SKM-1 treated with dmso at 0.1 percent for 144 hours (cell line): ENCODE measurements at regions not wholly inside any gene's neighbourhood (a gene's known extent, or its start where the extent isn't known, plus 50 kb on each side); places are given as distances from the start of the nearest gene placed in this dataset.

Source experiments
- DNase-seq: peaks from one replicate; lab custom pipeline; 2025; ENCODE audit not compliant: unreplicated experiment; lab: John Stamatoyannopoulos, UW

GRCh38 chr18:26794230-26795101, 71.0 kb downstream of the AQP4 start:
- no peak for DNase-seq

DNA sequence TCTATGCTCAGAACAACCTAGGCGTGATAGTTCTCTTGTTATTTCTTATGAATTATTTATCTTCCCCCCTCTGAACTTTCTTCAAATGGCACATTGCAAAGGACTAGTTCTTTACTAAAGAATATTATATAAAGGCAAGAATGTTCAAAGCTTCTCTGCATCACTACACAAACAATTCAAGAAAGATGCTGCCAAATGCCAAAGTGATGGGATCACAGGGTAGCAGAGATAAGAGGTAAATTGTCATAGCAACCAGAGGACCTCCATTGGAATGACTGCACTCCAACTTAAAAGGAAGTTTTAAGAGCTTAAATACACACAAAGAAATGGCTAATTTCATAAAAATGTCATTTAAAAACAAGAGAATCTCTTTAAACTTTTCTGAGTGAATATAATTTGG, 72.8 kb downstream of the AQP4 start:
- DNase-seq = no peak

DNA sequence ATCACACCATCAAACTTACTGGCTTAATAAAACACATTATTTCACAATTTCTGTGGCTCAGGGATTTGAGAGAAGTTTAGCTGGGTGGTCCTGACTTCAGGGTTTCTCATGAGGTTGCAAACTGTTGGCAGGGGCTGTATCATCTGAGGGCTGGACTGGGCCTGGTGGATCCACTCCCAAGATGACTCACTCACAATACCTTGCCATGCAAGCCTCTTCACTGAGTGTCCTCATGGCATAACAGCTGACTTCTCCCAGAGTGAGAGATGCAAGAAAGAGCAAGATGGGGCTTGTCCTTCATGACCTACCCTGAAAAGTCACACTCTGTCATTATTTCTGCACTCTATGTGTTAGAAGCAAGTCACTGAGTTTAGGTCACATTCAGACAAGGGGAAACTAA, 73.8 kb downstream of the AQP4 start:
- no peak for DNase-seq

- DNase-seq = no peak
These were observed 80.9 kb downstream of the AQP4 start for GRCh38 chr18:26784599-26784998.

DNA sequence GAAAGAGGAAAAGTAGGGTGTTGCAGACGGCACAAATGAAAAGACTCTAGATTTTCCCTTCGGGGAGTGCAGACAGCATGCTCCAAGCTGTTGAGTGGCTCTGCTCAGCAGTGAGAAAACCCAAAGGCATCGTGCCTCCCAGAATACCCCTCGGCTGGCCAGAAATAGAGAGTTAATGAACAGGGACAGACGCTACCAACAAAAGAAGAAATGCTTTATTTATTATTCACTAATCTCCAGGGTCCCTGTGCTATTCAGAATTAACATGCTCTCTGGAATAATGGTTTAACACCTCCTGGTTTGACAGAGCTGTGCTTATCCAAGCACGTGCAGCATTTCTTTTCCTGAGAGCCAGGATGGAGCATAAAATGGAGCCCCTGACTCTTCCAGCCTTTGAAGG, 82.3 kb downstream of the AQP4 start:
- no peak for DNase-seq

DNA sequence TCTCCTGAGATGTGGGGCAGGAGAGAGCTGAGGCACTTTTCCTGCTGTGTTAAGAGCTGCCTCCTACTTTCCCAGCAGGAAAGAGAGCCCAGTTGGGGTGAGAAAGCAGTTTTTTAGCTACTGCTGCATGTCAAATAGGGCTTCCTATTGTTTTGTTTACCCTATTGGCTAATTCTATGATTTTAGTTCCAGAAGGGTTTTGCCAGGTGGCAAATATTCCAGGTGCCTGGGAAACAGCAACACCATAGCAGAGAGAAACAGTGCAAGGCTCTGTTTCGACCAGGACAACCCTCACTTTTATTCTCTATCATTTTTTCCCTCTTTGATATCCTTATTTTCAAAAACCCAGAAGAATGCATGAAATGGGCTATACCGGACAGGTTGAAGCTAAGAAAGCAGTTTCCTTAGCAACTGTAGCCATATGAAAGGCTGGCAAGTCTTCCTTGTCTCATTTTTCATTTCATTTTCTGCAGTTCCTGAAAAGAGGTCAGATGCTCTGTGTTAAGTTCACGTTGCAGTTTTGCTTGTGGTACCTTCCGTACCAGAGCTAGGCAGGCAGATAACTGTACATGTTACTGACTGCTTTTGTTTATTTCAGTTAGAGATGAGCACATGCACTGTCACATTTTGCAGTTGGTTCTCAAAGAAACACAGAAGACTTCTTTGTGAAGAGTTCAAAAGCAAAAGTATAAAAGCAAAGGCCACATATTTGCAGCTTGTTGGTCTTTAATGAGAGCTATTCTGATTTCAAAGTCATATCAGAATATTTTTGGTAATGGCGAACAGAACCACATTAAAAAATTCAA, 84.8 kb downstream of the AQP4 start:
- DNase-seq = no peak

DNA sequence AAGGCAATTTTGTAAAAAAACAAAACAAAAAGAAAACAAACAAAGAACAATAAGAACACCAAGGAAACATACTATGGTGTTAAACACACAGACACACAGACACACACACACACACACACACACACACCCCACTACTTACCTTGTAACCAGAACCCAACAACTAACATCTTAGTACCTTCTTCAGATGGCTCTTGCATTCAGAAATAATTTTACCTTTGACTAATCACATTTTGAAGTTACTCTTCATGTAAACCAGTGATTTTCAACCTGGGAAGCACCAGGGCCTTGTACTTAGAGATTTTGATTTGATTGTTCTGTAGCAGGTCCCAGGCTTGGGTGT, 87.5 kb downstream of the AQP4 start:
- DNase-seq = no peak

DNA sequence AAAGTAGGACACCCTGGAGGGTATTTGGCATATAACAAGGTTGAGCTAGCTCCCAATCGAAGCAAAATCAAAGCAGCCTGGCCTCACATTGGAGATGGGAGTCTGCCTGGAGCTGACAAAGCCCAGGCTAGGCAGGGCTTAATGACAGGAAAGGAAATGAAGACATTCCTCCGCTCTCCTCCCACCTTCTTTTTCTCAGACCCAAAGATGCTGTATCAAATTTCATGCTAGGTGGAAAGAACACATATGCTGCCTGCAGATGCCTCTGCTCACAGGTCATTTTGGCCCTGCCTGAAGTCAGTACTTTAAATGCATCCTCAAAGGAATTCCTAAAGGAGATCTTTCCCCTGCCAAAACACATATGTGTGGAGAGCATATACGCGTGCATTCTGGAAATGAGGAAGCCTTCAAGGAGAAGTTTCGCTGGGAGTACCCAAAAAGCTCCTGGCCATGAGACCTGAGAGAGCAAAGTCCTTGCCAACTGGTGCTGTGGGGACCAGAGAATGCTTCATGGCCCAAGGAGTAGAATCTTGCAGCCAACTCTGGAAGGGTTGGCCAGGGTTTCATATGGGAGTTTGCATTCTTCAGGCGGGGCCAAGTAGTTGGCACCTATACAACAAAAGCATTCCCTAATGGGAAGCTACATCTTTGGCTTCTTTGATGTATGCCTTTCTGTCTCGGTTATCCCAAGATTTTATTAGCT, 88.0 kb downstream of the AQP4 start:
- DNase-seq = no peak

GRCh38 chr18:26772691-26773090, 92.8 kb downstream of the AQP4 start:
- no peak for DNase-seq

GRCh38 chr18:26771524-26771923, 94.0 kb downstream of the AQP4 start:
- no peak for DNase-seq

- no peak for DNase-seq
These were observed 97.1 kb downstream of the AQP4 start for GRCh38 chr18:26768385-26768784.

DNA sequence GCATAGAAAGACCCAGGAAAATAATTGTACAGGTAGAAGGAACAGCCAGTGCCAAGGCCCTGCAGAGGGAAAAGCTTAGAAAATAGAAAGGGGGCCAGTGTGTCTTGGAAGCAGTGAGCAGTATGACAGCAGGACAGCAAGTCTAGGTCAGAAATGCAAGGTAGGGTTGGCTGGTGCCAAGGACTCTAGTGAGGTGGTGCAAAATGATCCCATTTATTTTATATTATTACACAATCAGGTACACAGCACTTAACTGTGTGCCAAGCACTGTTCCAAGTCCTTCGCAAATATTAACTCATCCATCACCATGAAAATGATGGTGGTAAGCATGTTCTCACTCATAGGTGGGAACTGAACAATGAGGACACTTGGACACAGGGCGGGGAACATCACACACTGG, 100.0 kb downstream of the AQP4 start:
- DNase-seq = no peak

- DNase-seq = no peak
These were observed 100.9 kb downstream of the AQP4 start for GRCh38 chr18:26764586-26764985.

DNA sequence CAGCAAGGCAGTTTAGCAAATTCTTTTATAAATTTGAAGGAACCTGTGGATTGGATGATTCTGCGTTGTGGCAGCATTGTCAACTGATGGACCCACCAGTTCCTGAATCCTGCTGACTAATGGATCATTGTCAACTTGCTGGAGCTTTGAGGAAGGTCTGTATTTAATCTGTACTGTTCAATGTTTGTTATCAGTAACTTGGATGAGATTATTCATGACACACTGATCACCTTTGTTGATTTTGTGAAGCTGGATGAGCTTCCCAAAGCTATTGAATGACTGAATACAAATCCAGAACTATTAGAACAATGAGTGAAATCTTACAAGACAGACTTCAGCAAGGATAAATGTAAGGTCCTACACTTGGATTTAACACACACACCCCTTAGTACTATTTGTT, 101.3 kb downstream of the AQP4 start:
- DNase-seq = no peak

- DNase-seq = no peak
These were observed 101.9 kb downstream of the AQP4 start for GRCh38 chr18:26763446-26764110.

GRCh38 chr18:26757263-26758019, 108.1 kb downstream of the AQP4 start:
- DNase-seq = no peak

GRCh38 chr18:26756556-26756955, 109.0 kb downstream of the AQP4 start:
- no peak for DNase-seq

- no peak for DNase-seq
These were observed 118.6 kb downstream of the AQP4 start for GRCh38 chr18:26746826-26747475.

DNA sequence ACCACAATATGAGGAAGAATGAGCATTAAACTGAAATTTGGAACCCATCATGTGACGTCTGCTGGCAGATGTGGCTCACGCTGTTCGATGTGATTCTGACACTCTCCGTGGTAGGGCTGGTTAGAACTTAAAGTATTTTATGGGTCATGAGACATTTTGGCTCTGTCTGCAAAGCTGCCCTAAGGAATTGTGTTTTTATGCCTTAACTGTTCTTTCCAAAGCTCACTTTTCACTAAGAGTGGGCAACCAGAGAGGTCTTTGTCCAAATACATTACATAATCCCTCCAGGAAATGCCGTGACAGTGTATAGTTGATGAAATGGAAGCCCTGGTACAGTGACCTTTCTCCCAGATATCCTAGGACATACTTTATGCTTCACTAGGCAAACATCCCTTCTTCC, 119.1 kb downstream of the AQP4 start:
- no peak for DNase-seq
